ENCODE measurements at regions not wholly inside any gene's neighbourhood (a gene's known extent, or its start where the extent isn't known, plus 50 kb on each side); places are given as distances from the start of the nearest gene placed in this dataset.
"Not testable (repeated sequence)": the region's sequence is repeated elsewhere in the genome, so short reads cannot be mapped to it uniquely, and the experiment has no call there.

GRCh38 chr3:20997183-20997582 lies 753.8 kb downstream of the ZNF385D start:
- DNase-seq (ENCODE audit: low read depth in 2 of 2), result no peak
- TF ChIP-seq, protein P1, sequence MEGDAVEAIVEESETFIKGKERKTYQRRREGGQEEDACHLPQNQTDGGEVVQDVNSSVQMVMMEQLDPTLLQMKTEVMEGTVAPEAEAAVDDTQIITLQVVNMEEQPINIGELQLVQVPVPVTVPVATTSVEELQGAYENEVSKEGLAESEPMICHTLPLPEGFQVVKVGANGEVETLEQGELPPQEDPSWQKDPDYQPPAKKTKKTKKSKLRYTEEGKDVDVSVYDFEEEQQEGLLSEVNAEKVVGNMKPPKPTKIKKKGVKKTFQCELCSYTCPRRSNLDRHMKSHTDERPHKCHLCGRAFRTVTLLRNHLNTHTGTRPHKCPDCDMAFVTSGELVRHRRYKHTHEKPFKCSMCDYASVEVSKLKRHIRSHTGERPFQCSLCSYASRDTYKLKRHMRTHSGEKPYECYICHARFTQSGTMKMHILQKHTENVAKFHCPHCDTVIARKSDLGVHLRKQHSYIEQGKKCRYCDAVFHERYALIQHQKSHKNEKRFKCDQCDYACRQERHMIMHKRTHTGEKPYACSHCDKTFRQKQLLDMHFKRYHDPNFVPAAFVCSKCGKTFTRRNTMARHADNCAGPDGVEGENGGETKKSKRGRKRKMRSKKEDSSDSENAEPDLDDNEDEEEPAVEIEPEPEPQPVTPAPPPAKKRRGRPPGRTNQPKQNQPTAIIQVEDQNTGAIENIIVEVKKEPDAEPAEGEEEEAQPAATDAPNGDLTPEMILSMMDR (IDR thresholded peaks at IDR 0.05; ENCODE audit: low read depth, low read length), result no peak
- H3K4me3 ChIP-seq (replicated peaks in 1 of 2; ENCODE audit: low read depth in 2 of 2, low read length in 2 of 2), result no peak overlapping the region

- TF ChIP-seq, protein P1 (IDR thresholded peaks at IDR 0.05; ENCODE audit: low read depth, low read length), result no peak
- DNase-seq (ENCODE audit: low read depth in 2 of 2), result no peak
- no peak overlapping the region for H3K4me3 ChIP-seq (replicated peaks in 1 of 2; ENCODE audit: low read depth in 2 of 2, low read length in 2 of 2)
Measured at GRCh38 chr3:20990896-20991295, 760.1 kb downstream of the ZNF385D start.

DNA sequence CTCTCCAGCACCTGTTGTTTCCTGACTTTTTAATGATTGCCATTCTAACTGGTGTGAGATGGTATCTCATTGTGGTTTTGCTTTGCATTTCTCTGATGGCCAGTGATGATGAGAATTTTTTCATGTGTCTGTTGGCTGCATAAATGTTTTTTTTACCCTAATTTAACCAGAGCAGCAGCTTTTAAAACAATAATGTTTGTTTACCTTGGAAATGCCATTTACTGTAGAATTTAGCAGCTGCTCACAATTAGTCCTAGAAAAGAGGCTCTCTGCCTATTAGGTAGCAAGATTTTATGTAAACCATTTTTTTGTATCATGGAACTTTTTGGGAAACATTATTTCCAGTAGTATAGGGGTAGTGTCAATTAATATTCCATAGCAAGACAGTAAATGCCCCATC lies 761.4 kb downstream of the ZNF385D start:
- not testable (repeated sequence) for DNase-seq (ENCODE audit: low read depth in 2 of 2)

DNA sequence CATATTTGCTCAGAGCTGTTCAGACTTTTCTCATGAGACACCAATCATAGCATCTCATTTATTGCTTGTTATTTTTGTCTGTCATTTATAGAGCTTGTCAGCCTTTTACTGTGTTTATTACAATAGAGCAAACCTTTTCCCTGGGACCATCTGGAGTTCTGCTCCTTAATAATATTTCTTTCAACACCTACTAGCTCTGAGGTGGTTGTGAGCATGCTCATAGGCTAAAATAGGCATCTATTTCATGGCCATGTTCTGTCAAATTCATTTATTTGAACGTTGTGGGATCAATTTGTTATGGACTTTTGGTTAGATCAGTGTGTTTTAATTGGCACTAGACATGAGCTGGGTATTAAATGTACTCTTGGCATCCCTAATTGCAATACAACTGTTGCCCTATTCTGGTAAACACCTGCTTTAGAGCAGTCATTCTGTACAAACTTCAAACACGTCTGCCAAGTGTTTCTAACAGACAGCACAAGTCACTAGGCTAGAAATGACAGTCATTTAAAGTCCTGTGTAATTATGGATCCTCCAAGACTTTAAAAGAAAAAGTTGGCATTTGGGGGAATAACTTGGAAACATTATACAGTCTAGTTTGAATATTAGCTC lies 766.3 kb downstream of the ZNF385D start:
- H3K4me3 ChIP-seq (replicated peaks in 1 of 2; ENCODE audit: low read depth in 2 of 2, low read length in 2 of 2), result no peak overlapping the region
- TF ChIP-seq, protein P1 (IDR thresholded peaks at IDR 0.05; ENCODE audit: low read depth, low read length), result no peak
- DNase-seq (ENCODE audit: low read depth in 2 of 2), result no peak

More for the DNA sequence above, 761.4 kb downstream of the ZNF385D start:
- H3K4me3 ChIP-seq (replicated peaks in 1 of 2; ENCODE audit: low read depth in 2 of 2, low read length in 2 of 2), result not testable (repeated sequence)

GRCh38 chr3:20975188-20975651 lies 775.8 kb downstream of the ZNF385D start:
- peak in 1 of 2 donors; percentile 0 for DNase-seq (ENCODE audit: low read depth in 2 of 2)
- no peak overlapping the region for H3K4me3 ChIP-seq (replicated peaks in 1 of 2; ENCODE audit: low read depth in 2 of 2, low read length in 2 of 2)
- TF ChIP-seq, protein P1 (IDR thresholded peaks at IDR 0.05; ENCODE audit: low read depth, low read length), result no peak

DNA sequence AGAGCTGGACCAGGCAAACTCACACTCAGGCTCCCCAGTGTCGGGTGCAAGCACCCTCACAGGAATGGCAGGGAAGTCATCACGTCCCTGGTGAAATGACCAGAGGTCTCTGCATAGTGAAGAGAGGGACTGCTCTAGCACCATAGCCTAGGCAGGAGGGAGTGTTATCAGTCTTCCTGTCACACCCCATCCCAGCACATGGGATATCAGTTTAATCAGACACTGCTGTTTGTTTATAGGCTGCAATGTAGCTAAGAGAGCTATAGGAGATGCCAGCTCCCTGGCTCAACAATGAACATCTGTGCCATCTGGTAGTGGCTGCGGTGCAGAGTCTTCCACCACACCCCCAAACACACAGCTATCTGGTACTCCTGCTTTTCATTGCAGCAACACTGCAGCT lies 776.6 kb downstream of the ZNF385D start:
- no peak overlapping the region for H3K4me3 ChIP-seq (replicated peaks in 1 of 2; ENCODE audit: low read depth in 2 of 2, low read length in 2 of 2)
- TF ChIP-seq, protein P1 (IDR thresholded peaks at IDR 0.05; ENCODE audit: low read depth, low read length), result no peak
- no peak for DNase-seq (ENCODE audit: low read depth in 2 of 2)

GRCh38 chr3:20970807-20971206 lies 780.2 kb downstream of the ZNF385D start:
- H3K4me3 ChIP-seq (replicated peaks in 1 of 2; ENCODE audit: low read depth in 2 of 2, low read length in 2 of 2); DNase-seq (ENCODE audit: low read depth in 2 of 2): not testable (repeated sequence)

DNA sequence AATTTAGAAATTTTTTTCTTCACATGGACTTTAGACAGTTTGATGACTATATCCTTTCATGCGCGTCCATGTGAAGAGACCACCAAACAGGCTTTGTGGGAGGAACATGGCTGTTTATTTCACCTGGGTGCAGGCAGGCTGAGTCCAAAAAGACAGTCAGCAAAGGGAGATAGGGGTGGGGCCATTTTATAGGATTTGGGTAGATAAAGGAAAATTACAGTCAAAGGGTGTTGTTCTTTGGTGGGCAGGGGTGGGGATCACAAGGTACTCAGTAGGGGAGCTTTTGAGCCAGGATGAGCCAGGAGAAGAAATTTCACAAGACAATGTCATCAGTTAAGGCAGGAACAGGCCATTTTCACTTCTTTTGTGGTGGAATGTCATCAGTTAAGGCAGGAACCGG lies 781.5 kb upstream of the SGO1 start:
- DNase-seq (ENCODE audit: low read depth in 2 of 2); H3K4me3 ChIP-seq (replicated peaks in 1 of 2; ENCODE audit: low read depth in 2 of 2, low read length in 2 of 2): not testable (repeated sequence)

Data from cardiac fibroblast (primary cell).